ENCODE measurements at regions not wholly inside any gene's neighbourhood (a gene's known extent, or its start where the extent isn't known, plus 50 kb on each side); places are given as distances from the start of the nearest gene placed in this dataset.
"Not testable (repeated sequence)": the region's sequence is repeated elsewhere in the genome, so short reads cannot be mapped to it uniquely, and the experiment has no call there.

GRCh38 chr6:112910256-112910655 is 563.1 kb downstream of the RFPL4B start:
- Histone ChIP-seq H3K4me3 (no peak overlapping the region), H3K27me3 (no peaks in the 10 kb centered on the region), H3K9me3 (no peaks in the 10 kb centered on the region), H3K27ac (no peak overlapping the region), H3K36me3 (no peaks in the 10 kb centered on the region), H3K4me1 (no peaks in the 10 kb centered on the region)
- DNase-seq, result no peak
- intact Hi-C loops (cut with DNase I; ENCODE audit: low total_unique reads), result no loop called here
- TF ChIP-seq POLR2A (IDR thresholded peaks at IDR 0.05) (no peak), CTCF (IDR thresholded peaks at IDR 0.05) (no peak)

- H3K4me1 ChIP-seq, result no peaks in the 10 kb centered on the region
- no peak overlapping the region for H3K27ac ChIP-seq
- no peaks in the 10 kb centered on the region for H3K27me3 ChIP-seq
- H3K36me3 ChIP-seq, result no peaks in the 10 kb centered on the region
- intact Hi-C loops (cut with DNase I; ENCODE audit: low total_unique reads), result no loop called here
- DNase-seq, result no peak
- TF ChIP-seq CTCF (IDR thresholded peaks at IDR 0.05) (no peak), POLR2A (IDR thresholded peaks at IDR 0.05) (no peak)
- H3K4me3 ChIP-seq, result no peak overlapping the region
- H3K9me3 ChIP-seq, result no peaks in the 10 kb centered on the region
Observed at GRCh38 chr6:112911959-112912358, 564.8 kb downstream of the RFPL4B start.

GRCh38 chr6:112912416-112913101 is 565.4 kb downstream of the RFPL4B start:
- Histone ChIP-seq H3K4me3 (no peak overlapping the region), H3K4me1 (no peaks in the 10 kb centered on the region), H3K27ac (no peak overlapping the region), H3K9me3 (no peaks in the 10 kb centered on the region), H3K36me3 (no peaks in the 10 kb centered on the region), H3K27me3 (no peaks in the 10 kb centered on the region)
- no peak for DNase-seq
- no peak for TF ChIP-seq POLR2A (IDR thresholded peaks at IDR 0.05)
- no peak for TF ChIP-seq CTCF (IDR thresholded peaks at IDR 0.05)
- intact Hi-C loops (cut with DNase I; ENCODE audit: low total_unique reads), result no loop called here

- H3K4me1 ChIP-seq; H3K9me3 ChIP-seq; DNase-seq; H3K27ac ChIP-seq; H3K27me3 ChIP-seq; intact Hi-C loops (cut with DNase I; ENCODE audit: low total_unique reads); H3K4me3 ChIP-seq; H3K36me3 ChIP-seq: not testable (repeated sequence)
Observed at GRCh38 chr6:112919744-112920143, 572.6 kb downstream of the RFPL4B start.

GRCh38 chr6:112920994-112921393 is 573.9 kb downstream of the RFPL4B start:
- Histone ChIP-seq H3K27ac (no peak overlapping the region), H3K4me3 (no peak overlapping the region), H3K27me3 (no peaks in the 10 kb centered on the region), H3K9me3 (peaks cover 0 to 4% of the 10 kb centered on the region in 2 donors), H3K4me1 (no peaks in the 10 kb centered on the region), H3K36me3 (no peaks in the 10 kb centered on the region)
- DNase-seq, result no peak
- intact Hi-C loops (cut with DNase I; ENCODE audit: low total_unique reads), result no loop called here
- TF ChIP-seq POLR2A (IDR thresholded peaks at IDR 0.05) (no peak), CTCF (IDR thresholded peaks at IDR 0.05) (no peak)
